Upper lobe of left lung (tissue), 4 donors: ENCODE measurements at regions not wholly inside any gene's neighbourhood (a gene's known extent, or its start where the extent isn't known, plus 50 kb on each side); places are given as distances from the start of the nearest gene placed in this dataset.

Experiments used
- CTCF ChIP-seq, 6 experiments: fragments of 450-650 bp in 4 of 6; fragments of 200-600 bp in 2 of 6; sonication (generic) in 2 of 6; IDR thresholded peaks; one replicate each; pipeline ENCODE4 v1.5.1; 2016 to 2019; ENCODE audit warnings: antibody characterized with exemption in 6 of 6
- EP300 ChIP-seq, 4 donors: sonication (generic); formaldehyde crosslinking; IDR thresholded peaks; one replicate each; pipeline ENCODE4 v1.5.1; 2017; ENCODE audit warnings: antibody characterized with exemption in 4 of 4, control low read depth in 2 of 4
- POLR2A ChIP-seq, 4 donors: fragments of 450-650 bp; IDR thresholded peaks; one replicate each; pipeline ENCODE4 v1.5.1; 2016 to 2017; ENCODE audit warnings: antibody characterized with exemption in 4 of 4, mild to moderate bottlenecking in 2 of 4
- POLR2AphosphoS5 ChIP-seq, 2 donors: sonication (generic); formaldehyde crosslinking; IDR thresholded peaks; one replicate each; pipeline ENCODE4 v1.5.1; 2017; ENCODE audit warnings: antibody characterized with exemption in 2 of 2

GRCh38 chr15:91385311-91385710 lies 285.3 kb downstream of the SV2B start:
- TF ChIP-seq CTCF (IDR thresholded peaks at IDR 0.05) (no peak), EP300 (IDR thresholded peaks at IDR 0.05) (no peak), POLR2A (IDR thresholded peaks at IDR 0.05) (no peak), POLR2AphosphoS5 (IDR thresholded peaks at IDR 0.05) (no peak)
